Left ventricle myocardium inferior (tissue), 1 donor: ENCODE measurements at regions not wholly inside any gene's neighbourhood (a gene's known extent, or its start where the extent isn't known, plus 50 kb on each side); places are given as distances from the start of the nearest gene placed in this dataset.

Experiments used
- DNase-seq: peaks from one replicate; pipeline ENCODE4 v3.0.0-alpha.2; 2020
- H3K27ac ChIP-seq: fragments of 200-600 bp; replicated peaks from 2 replicates; pipeline ENCODE4 v1.8.0; 2021
- H3K27me3 ChIP-seq: fragments of 200-600 bp; 2 replicates; pipeline ENCODE4 v1.8.0; 2021; ENCODE audit warnings: low read depth
- H3K36me3 ChIP-seq: fragments of 200-600 bp; 2 replicates; pipeline ENCODE4 v1.8.0; 2021
- H3K4me1 ChIP-seq: fragments of 200-600 bp; 2 replicates; pipeline ENCODE4 v1.8.0; 2021
- H3K4me3 ChIP-seq: fragments of 200-600 bp; 2 replicates; pipeline ENCODE4 v1.8.0; 2021; ENCODE audit warnings: mild to moderate bottlenecking, moderate library complexity
- H3K9me3 ChIP-seq: fragments of 200-600 bp; replicated peaks from 2 replicates; pipeline ENCODE4 v1.8.0; 2021
- CTCF ChIP-seq: fragments of 200-600 bp; IDR thresholded peaks from 2 replicates; pipeline ENCODE4 v1.8.0; 2021; ENCODE audit warnings: antibody characterized with exemption, mild to moderate bottlenecking, borderline replicate concordance
- intact Hi-C: fragments of 100-400 bp; cut with micrococcal nuclease; formaldehyde crosslinking; loops from one replicate; pipeline ENCODE4 v1.11.0; 2022
- donor health status: DM: no; HTN: yes; CAD: no; lungs with severe emphysema.

DNA sequence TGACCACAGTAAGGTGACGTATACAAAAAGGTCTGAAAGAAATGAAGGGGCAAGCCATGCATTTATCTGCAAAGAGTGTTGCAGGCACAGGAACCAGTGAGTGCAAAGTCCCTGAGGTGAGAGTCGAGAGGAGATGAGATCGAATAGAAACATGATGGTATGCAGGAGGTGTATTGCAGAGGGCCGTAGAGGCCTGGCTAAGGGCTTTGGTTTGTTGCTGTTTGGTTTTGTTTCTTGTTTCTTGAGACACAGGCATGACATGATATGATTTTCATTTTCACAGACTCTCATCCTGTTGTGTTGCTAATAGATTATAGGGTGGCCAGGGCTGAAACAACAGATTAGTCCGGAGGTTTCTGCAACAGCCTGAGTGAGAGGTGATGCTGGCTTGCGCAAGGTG is 80.4 kb downstream of the HSPH1 start:
- Histone ChIP-seq H3K36me3 (no peaks in the 10 kb centered on the region), H3K4me1 (no peaks in the 10 kb centered on the region), H3K4me3 (no peak overlapping the region), H3K27ac (no peak overlapping the region), H3K9me3 (no peaks in the 10 kb centered on the region), H3K27me3 (peaks cover 57% of the 10 kb centered on the region)
- intact Hi-C loops = no loop called here
- DNase-seq = no peak
- no peak for TF ChIP-seq CTCF

DNA sequence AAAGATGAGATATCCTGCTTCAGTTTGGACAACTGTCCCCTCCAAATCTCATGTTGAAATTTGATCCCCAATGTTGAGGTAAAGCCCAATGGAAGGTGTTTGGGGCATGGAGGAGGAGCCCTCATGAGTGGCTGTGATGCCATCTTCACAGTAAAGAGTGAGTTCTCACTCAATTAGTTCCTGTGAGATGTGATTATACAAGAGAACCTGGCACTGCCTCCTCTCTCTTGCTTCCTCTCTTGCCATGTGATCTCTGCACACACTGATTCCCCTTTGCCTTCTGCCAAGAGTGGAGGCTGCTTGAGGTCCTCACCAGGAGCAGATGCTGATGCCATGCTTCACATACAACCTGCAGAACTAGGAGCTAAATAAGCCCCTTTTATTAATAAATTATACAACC is 86.9 kb downstream of the HSPH1 start:
- Histone ChIP-seq H3K4me1 (no peaks in the 10 kb centered on the region), H3K9me3 (no peaks in the 10 kb centered on the region), H3K27ac (no peak overlapping the region), H3K36me3 (no peaks in the 10 kb centered on the region), H3K27me3 (peaks cover 39% of the 10 kb centered on the region), H3K4me3 (no peak overlapping the region)
- TF ChIP-seq CTCF = no peak
- intact Hi-C loops = no loop called here
- DNase-seq = no peak

GRCh38 chr13:31073859-31074718 is 87.6 kb downstream of the HSPH1 start:
- Histone ChIP-seq H3K27me3 (peaks cover 39% of the 10 kb centered on the region), H3K4me1 (no peaks in the 10 kb centered on the region), H3K9me3 (no peaks in the 10 kb centered on the region), H3K4me3 (no peak overlapping the region), H3K27ac (no peak overlapping the region), H3K36me3 (no peaks in the 10 kb centered on the region)
- intact Hi-C loops = no loop called here
- no peak for DNase-seq
- no peak for TF ChIP-seq CTCF

DNA sequence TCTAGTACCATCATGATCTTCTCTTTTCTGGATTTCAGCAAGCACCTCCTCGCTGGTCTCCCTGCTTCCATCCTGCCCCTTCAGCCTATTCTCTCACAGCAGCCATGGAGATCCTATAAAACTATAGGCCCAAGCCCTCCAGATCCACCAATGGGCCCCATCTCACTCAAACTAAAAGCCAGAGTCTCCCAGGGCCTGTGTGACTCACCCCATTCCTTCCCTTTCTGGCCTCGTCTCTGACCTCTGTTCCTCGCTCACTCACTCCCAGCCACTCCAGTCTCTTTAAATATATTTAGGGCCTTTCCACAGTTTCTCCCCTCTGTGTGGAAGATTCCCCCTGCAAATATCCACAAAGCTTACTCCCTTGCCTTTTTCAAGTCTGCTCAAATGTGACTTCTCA is 89.7 kb downstream of the HSPH1 start:
- H3K4me1 ChIP-seq = no peaks in the 10 kb centered on the region
- no peak for DNase-seq
- H3K36me3 ChIP-seq = no peaks in the 10 kb centered on the region
- intact Hi-C loops = no loop called here
- H3K27me3 ChIP-seq = peaks cover 29% of the 10 kb centered on the region
- H3K27ac ChIP-seq = no peak overlapping the region
- TF ChIP-seq CTCF = no peak
- no peaks in the 10 kb centered on the region for H3K9me3 ChIP-seq
- no peak overlapping the region for H3K4me3 ChIP-seq

GRCh38 chr13:31069808-31070534 is 91.7 kb downstream of the HSPH1 start:
- Histone ChIP-seq H3K36me3 (no peaks in the 10 kb centered on the region), H3K27ac (no peak overlapping the region), H3K4me3 (no peak overlapping the region), H3K27me3 (peaks cover 16% of the 10 kb centered on the region), H3K9me3 (no peaks in the 10 kb centered on the region), H3K4me1 (no peaks in the 10 kb centered on the region)
- intact Hi-C loops = no loop called here
- TF ChIP-seq CTCF = no peak
- no peak for DNase-seq
